HG02642 (cell line): ENCODE measurements at regions not wholly inside any gene's neighbourhood (a gene's known extent, or its start where the extent isn't known, plus 50 kb on each side); places are given as distances from the start of the nearest gene placed in this dataset.

Experiments used
- ATAC-seq: cut with Tn5 transposase; IDR thresholded peaks from one replicate; pipeline ENCODE4 v1.9.1; 2021; ENCODE audit warnings: mild to moderate bottlenecking; ENCODE audit not compliant: unreplicated experiment, poor library complexity

DNA sequence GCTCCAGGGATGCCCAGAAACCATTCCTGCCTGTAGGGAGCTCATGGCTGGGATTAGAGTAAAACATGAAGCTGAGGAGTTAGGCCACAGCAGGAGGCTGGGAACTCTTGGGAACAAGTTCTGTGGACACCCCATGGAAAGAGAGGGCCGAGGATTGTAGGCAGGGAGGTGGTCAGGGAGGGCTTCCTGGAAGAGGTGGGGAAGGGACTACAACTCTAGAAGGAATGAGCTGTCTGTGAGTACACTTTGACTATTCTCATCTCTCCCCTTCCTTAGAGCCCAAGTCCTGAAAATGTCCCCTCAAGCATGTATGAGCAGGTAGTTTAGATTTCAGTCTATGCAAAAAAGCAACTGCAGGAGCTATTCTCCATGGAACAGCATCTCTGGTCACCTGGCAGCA lies 139.9 kb upstream of the GLI2 start:
- ATAC-seq, result no peak

DNA sequence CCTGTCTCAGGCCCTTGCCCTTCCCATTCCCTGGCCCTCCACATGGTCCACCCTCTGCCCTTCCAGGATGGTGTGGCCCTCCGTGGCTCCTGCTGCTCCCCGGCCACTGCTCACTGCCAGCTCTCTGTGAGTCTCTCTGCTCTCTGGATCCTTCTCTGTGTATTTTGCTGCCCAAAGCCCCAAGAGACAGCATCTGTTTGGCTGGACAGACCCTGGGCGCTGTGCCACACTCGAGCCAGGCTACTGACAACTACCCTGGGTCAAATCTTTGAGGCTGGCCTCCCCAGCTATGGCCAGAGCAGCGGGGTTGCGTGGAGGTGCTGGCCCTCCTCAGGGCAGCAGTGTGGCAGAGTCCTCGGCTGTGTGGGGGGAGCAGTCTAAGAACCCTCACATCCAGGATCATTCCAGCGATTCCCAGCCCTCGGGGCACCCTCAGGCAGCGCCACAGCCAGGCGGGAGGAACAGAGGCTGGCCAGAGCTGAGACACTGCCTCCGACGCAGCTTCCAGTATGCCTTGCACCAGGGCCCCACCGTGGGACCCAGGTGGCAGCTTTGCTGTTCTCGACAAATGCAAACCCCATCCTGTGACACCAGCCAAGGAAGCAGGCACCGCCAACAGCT lies 139.4 kb upstream of the GLI2 start:
- no peak for ATAC-seq

DNA sequence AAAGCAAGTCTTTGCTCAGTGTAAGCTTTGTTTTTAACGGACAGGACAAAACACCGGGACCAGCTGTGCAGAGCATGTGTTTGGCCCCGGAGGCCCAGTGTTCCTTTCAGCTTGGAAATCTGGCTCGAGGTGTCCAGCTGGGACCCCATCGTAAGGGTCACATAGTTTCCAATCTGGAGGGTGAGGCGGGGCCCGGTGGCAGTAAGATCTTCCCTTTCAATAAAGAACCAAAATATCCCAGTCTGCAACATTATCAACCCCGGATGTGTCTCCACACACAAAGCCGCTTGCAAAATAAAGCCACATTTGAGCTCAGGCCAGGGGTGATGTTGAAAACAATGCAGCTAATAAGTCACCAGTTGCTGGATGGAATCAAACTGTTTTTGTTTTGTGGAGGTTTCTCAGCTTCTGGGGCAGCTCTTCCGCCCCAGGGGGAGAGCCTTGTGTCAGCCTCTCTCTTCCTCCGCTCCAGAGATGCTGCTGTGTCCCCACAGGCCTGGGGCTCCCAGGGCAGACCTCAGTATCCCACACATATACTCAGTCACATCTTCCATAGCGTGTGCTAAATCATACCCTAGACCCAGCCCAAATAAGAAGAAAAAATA lies 138.6 kb upstream of the GLI2 start:
- no peak for ATAC-seq

DNA sequence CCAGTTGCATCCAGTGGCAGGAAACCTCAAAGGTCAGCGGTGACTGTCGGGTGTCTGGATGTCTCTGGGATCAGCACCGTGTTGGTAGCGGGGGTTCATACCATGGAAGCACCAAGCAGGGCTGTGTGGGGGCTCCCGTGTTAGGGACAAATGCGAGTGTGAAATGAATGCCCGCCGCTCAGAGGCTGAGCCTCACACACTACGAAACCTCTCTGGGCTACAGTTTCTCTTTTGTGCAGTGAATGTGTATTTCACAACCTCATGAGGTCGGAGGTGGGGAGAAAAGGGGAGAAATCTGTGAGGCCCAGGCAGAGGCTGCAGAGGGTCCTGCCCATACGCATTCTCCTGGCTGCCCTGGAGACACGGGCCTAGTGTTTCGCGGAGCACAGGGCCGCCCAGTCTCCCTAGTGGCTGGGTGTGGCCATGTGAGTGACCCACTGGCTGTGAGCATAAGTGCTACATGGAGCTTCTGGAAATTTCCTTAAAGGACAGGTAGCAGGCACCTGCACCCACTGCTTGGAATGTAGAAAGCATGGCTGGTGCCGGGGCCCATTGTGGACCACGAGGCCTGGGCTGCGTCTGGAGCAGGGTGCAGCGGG lies 138.0 kb upstream of the GLI2 start:
- ATAC-seq, result no peak

DNA sequence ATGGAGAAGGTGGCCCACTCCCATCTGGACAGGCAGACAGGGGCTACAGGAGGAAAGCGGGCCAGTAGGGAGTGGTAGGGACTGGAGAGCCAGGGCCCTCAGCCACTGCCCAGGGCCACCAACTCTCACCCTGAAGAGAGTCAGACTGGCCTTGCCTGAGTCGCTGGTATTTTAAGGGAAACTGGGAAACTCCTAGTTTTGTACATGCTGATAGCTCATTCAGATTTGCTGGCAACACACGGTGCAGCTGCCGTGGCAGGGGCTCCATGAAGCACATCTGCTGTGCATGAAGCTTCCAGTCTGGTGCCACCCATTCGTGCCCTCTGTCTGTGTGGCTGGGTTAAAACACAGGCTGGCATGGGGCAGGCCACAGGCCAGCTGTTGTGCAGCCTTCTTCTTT lies 137.3 kb upstream of the GLI2 start:
- ATAC-seq, result no peak

DNA sequence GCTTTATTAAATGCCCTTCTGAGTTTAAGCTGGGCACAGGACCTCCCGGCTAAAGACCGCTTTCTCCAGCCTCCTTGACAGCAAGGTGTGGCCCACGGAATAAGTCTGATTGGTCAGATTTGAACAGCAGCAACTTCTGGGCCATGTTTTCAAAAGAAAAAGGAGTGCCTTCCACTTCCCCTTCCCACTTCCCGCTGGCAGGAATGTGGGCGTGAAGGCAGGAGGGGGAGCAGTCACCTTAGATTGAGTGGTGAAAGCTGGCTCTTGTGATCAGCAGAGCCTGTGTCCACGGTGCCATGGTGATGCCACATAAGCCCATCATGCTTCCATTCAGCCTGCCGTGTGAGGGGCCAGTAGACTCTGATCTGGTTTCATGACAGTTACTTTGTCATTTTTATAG lies 136.6 kb upstream of the GLI2 start:
- ATAC-seq, result no peak

DNA sequence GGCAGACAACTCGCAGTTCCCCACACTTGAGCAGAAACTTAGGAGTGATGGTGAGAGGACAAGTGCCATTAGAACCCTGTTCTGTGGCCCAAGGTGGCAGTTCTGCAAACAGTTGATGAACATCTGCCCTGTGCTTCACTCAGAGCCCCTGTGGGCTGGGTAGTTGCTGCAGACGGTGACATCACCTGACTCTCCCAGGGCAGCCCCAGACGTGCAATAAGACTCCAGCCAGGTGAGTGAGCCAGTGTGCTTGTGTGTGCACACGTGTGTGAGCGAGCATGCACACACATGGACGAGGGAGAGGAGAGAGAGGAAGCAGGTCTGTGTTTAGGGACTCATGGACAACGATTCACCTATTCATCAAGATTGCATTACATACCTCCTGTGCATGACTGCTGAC lies 136.0 kb upstream of the GLI2 start:
- no peak for ATAC-seq

DNA sequence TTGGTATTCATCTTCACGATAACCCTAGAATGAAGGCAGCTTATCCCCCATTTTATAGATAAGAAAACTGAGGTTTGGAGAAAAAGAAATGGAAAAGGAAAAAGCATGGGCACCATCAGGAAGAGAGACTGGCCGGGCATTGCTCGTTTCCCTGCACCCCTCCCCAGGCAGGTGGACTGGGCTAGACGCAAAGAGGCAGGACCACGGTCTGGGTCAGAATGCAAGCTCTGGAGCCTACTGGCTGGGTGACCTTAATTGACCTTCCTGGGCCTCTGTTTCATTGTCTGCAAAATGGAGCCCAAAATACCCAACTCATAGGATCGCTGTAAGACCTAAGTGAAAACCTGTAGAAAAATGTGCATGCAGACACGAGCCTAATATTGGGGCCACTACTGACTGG lies 135.3 kb upstream of the GLI2 start:
- ATAC-seq, result no peak

DNA sequence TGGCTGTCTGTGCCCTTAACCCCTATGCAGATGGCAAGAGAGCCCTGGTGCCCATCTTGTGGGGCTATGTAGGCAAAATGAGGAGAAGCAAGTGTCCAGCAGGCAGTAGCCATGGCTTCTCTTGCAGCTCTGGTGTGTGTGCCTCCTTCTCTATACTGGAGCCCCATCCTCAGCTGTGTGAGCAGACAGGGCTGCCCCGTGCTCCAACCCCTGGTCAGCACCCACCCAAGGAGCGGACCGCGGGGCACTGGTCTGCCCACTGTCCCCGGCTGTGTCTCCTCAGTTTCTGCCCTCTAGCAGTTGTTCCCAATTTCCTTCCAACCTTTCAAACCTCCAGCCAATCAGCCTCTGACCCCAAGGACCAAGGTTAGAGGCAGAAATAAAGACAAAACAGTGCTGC lies 134.9 kb upstream of the GLI2 start:
- no peak for ATAC-seq

DNA sequence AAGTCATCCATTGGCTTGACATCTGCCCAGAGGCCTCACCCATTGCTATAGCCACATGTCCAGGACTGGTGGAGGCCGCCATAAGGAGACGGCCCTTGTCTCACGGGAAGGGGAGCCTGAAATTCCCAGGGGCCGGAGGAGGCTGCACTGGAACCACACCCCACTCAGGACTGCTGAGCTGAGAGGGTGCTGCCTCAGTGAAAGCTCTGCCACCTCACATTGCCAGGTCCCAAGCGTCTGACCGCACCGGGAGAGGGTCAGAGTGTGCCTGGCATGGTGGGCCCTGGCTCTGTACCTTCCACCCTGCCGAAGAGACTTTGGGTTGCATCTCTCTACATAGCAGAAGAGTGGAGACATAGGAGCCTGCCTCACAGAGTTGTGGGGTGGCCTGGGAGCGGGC lies 134.1 kb upstream of the GLI2 start:
- ATAC-seq, result no peak

DNA sequence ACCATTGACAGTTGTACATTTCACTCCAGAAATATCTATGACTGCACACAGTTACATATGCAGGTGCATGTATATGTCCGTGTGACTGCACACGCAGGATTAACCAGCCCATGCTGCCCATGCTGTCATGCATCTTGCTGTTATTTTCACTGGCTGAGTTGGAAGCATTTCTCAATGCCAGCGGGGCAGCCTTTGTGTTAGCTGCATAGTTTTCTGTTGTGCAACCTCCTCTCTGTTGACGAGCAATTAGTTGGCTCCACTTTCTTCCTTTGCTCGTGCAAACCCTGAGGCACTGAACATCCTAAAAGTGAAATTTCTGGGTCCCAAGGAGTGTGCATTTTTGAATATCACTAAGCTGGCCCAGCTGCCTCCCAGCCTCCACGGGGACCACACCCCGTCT lies 133.4 kb upstream of the GLI2 start:
- ATAC-seq, result no peak

DNA sequence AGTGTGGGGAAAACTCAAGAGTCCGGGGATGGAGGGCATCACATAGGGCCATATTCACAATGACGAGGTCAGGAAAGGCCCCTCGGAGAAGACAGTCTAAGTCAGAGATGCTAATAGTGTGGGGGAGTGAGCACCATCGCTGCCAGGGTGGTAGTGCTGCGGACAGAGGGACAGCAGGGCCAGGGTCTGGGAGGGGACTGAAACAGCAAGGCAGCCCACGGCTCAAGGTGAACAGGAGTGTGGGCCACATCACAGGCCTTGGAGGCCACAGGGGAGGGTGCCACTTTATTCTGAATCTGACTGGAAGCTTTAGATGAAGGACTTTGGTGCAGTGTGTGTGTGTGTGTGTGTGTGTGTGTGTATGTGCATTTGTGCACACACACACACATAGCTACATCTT lies 130.9 kb upstream of the GLI2 start:
- no peak for ATAC-seq

DNA sequence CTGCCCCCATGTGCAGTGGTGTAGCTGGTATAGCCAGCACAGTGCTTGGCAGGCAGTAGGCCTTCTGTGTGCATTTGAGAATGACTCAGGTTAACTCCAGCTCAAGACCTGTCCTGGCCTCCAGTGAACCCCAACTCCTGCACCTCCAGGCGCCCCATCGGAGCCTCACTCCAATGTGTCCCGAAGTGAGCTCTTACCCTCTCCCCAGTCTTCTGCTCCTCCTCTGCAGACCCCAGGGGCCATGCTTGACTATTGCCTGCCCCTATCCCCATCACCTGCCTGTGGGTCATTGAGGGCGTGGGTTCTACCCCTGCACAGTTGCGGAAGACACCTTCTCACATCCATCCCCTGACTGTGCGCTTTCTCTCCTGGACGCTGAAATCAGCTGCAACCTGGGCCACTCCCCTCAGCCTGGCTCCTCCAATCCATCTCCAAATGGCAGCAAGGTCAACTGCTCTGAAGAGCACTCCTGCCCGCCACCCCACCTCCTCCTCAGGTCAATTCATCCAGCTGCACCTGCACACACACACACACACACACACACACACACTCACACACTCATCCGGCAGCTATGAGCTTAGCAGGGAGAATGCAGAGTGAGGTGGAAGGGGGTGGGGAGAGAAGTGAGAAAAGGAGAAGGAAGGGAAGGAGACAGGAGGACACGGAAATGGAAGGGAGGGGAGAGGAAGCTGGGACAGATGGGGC lies 130.3 kb upstream of the GLI2 start:
- no peak for ATAC-seq

DNA sequence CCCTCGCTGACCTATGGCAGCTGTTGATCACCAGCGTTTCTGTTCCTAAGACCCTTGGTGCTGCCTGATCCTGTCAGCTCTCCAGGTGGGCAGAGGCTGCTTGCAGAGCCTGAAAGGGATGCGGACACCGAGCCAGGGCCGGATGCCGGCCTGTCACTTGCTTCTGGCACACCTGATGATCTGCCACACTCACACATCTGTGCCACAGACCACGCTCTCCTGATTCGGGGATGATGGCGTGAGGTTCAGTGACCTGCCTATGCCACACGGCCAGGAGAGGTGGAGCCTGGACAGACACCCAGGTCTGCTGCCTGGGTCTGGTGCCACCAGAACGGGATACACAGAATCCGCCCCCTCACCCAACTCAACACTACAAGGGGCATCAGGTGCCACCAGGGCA lies 129.4 kb upstream of the GLI2 start:
- no peak for ATAC-seq

DNA sequence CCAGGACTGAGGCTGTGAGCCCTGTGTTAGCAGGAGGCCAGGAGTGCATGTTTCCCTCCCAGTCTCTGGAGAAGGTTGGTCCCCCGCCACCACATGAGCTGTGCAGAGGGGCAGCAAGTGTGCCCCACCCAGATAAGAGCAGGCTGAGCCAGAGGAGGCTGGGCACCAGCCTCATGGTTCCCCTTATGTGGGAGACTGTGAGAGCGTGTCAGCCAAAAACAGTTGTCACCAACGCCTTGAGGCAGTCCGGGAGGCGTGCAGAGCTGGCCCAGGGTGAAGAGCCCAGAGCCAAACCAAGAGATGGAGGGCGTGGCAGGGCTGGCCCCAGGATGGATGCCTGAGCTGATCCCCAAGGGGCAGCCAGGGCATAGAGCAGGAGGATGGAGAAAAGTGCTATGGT lies 128.7 kb upstream of the GLI2 start:
- ATAC-seq, result no peak

DNA sequence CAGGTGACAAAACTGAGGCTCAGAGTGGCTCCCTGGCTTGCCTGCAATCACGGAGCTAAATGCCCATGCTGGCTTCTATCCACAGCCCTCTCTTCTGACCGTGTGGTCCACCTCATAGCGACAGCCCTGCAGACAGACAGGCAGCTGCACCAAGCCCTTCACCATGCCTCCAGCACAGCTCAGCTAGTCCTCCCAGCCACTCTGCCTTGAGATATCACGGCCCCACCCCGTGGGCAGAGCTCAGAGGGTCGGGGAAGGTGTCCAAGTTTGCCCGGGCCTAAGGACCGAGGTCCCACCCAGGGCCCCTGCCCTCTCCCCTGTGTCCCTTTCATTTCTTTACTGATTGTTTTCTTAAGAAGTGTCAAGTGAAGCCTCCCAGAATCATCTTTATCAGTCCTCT lies 128.2 kb upstream of the GLI2 start:
- ATAC-seq, result no peak

DNA sequence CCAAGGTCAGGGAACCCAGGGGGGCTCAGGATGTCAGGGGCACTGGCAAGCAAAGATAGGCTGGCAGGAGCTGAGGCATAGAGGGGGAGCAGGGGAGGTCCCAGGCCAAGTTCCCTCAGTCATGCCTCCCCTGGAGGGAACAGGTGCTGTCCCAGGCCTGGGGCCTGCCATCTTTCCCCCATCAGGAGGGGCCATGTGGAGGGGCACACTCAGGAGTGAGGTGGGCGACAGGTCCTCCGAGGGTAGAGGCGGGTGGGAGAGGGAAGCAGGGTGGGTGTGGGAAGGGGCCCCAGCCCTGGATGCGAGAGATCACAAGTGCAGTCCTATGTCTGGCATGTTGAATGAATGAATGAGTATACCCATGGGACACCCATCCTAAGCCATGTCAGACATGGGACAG lies 127.7 kb upstream of the GLI2 start:
- ATAC-seq, result no peak

DNA sequence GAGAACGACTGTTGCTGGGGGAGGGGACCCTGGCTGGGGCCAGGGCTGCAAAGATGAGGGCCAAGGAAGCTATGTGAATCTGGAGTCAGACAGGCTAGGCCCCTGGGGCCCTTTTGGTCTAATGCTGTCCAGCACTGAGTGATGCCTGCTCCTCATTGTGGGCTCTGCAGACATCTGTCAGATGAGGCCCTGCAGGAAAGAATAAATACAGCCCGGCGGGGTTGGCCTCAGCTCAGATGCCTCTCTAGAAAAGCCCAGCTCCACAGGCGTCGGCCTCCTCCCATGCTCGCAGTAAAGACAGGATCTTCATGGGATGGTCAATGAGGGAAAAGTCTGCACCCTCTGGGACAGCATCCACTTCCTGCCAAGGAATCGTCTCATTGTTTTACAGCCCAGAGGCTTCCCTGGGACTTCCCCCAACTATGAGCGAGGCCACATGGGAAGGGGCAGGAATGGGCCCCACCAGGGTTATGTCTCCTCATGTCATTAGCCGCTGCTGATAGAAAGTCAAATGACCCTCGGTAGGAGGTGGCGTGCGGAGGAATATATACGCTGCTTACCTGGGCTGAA lies 125.8 kb upstream of the GLI2 start:
- no peak for ATAC-seq

DNA sequence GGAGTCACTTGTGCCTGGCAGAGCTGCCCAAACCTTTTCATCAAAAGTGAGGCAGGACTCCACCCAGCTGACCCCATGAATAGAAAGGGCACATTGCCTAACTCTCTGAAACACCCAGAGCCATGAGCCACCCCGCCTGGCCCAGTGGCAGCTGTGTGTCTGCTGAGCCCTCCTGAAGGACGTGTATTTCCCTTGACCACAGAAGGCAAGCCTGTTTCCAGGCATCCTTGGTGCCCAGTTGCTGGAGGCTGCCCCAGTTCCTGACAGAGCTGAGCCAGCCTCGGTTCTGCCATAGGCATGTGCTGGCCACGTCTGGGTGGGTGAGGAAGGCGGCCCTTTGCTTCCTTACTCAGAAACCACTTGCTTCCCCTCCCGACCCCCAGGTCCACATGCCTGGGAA lies 124.7 kb upstream of the GLI2 start:
- ATAC-seq, result no peak

DNA sequence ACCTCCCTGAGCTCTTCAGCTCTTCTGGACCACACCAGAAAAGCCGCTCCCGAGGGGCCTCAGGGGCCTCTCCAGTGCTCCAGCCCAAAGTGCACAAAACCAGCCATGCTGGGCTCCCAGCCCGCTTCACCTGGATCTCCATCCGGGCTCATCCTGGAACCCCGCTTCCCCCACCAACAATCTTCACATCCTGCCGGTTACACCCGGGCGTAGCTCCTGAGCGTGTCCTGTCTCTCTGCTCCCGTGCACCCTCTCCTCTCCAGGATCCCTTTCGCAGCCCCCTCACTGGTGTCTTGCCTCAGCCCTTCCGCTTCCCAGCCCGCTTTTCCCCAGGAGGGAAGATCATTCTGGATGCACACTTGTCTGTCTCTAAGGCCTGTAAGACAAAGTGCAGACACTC lies 123.7 kb upstream of the GLI2 start:
- no peak for ATAC-seq

DNA sequence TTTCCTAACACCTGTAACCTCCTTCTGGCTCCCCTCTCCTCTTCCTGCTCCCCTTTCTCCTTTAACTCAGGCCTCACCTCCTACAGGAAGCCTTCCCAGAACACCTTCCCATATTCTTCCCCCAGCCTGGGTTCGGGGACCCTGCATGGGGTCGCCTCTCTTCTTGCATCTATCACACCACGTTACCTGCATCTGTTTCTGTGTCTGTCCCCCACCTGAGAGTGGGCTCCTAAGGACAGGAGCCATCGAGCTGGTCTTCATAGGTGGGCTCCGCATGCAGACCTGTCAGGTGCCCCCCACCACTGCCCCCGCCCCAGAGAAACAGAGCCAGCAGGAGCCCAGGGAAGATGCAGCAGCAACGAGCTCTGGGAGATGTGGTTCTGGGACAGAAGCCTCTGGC lies 123.2 kb upstream of the GLI2 start:
- ATAC-seq, result no peak
